Astrocyte (in vitro differentiated cells and primary cell): ENCODE measurements at regions not wholly inside any gene's neighbourhood (a gene's known extent, or its start where the extent isn't known, plus 50 kb on each side); places are given as distances from the start of the nearest gene placed in this dataset.

Experiments used
- DNase-seq: peaks from one replicate; pipeline ENCODE4 v3.0.0-alpha.2; 2010; ENCODE audit warnings: low read depth
- FAIRE-seq: peaks from 2 replicates; lab custom pipeline; 2011; peaks lifted over from hg19 to GRCh38; lab: Jason Lieb, UNC
- H2AFZ ChIP-seq: 2 replicates; pipeline ENCODE4 v1.6.0; 2012; ENCODE audit warnings: low read depth, low read length, inconsistent platforms
- H3K27ac ChIP-seq: 2 replicates; pipeline ENCODE4 v1.5.1; 2011; ENCODE audit warnings: low read depth, low read length, inconsistent platforms
- H3K27me3 ChIP-seq: 2 replicates; pipeline ENCODE4 v1.6.0; 2011; ENCODE audit warnings: low read length, inconsistent platforms; ENCODE audit not compliant: insufficient read depth
- H3K36me3 ChIP-seq: 2 replicates; pipeline ENCODE4 v1.5.1; 2011; ENCODE audit warnings: low read length, inconsistent platforms; ENCODE audit not compliant: insufficient read depth
- H3K4me1 ChIP-seq: 2 replicates; pipeline ENCODE4 v1.5.1; 2011; ENCODE audit warnings: low read length, inconsistent platforms; ENCODE audit not compliant: insufficient read depth
- H3K4me2 ChIP-seq: 2 replicates; pipeline ENCODE4 v1.6.0; 2012; ENCODE audit warnings: low read length, inconsistent platforms
- H3K4me3 ChIP-seq: 2 replicates; pipeline ENCODE4 v1.5.1; 2011; ENCODE audit warnings: low read depth, mild to moderate bottlenecking, low read length, inconsistent platforms; ENCODE audit not compliant: insufficient read depth
- H3K79me2 ChIP-seq: 2 replicates; pipeline ENCODE4 v1.6.0; 2012; ENCODE audit warnings: mild to moderate bottlenecking, low read length, inconsistent platforms; ENCODE audit not compliant: insufficient read depth
- H3K9ac ChIP-seq: 2 replicates; pipeline ENCODE4 v1.6.0; 2012; ENCODE audit warnings: mild to moderate bottlenecking, low read length, inconsistent platforms
- H3K9me3 ChIP-seq: 2 replicates; pipeline ENCODE4 v1.5.1; 2012; ENCODE audit warnings: low read depth, mild to moderate bottlenecking, low read length, inconsistent platforms; ENCODE audit not compliant: insufficient read depth
- H4K20me1 ChIP-seq: 2 replicates; pipeline ENCODE4 v1.6.0; 2012; ENCODE audit warnings: low read length, inconsistent platforms; ENCODE audit not compliant: insufficient read depth
- H3K27ac Mint-ChIP-seq: one replicate; pipeline ENCODE4 v1.8.0; 2021; ENCODE audit warnings: mild to moderate bottlenecking, mixed read lengths; ENCODE audit not compliant: unreplicated experiment
- H3K27me3 Mint-ChIP-seq: one replicate; pipeline ENCODE4 v1.8.0; 2021; ENCODE audit warnings: low read depth, mixed read lengths; ENCODE audit not compliant: unreplicated experiment
- H3K36me3 Mint-ChIP-seq: one replicate; pipeline ENCODE4 v1.8.0; 2021; ENCODE audit warnings: low read depth, mixed read lengths; ENCODE audit not compliant: unreplicated experiment
- H3K4me1 Mint-ChIP-seq: one replicate; pipeline ENCODE4 v1.8.0; 2021; ENCODE audit warnings: low read depth, mixed read lengths; ENCODE audit not compliant: unreplicated experiment
- H3K4me3 Mint-ChIP-seq: one replicate; pipeline ENCODE4 v1.8.0; 2021; ENCODE audit warnings: mild to moderate bottlenecking, moderate library complexity, mixed read lengths; ENCODE audit not compliant: unreplicated experiment
- H3K9me3 Mint-ChIP-seq: one replicate; pipeline ENCODE4 v1.8.0; 2021; ENCODE audit warnings: mild to moderate bottlenecking, mixed read lengths; ENCODE audit not compliant: unreplicated experiment
- EZH2 ChIP-seq: IDR thresholded peaks from 2 replicates; pipeline ENCODE4 v1.6.1; 2012; ENCODE audit warnings: mild to moderate bottlenecking, low read length, inconsistent platforms; ENCODE audit not compliant: insufficient read depth
- TF ChIP-seq, protein P1 (sequence below): IDR thresholded peaks from 2 replicates; pipeline ENCODE4 v1.5.1; 2011; ENCODE audit warnings: low read depth, mild to moderate bottlenecking, inconsistent platforms, low read length, moderate library complexity; ENCODE audit not compliant: insufficient read depth

GRCh38 chr6:16078064-16078463 is 50.8 kb upstream of the MYLIP start:
- Histone ChIP-seq H3K4me3 (no peak overlapping the region), H3K4me2 (no peak overlapping the region), H3K9me3 (no peaks in the 10 kb centered on the region), H3K36me3 (no peaks in the 10 kb centered on the region), H4K20me1 (no peaks in the 10 kb centered on the region), H2AFZ (no peak overlapping the region), H3K4me1 (no peaks in the 10 kb centered on the region), H3K27ac (no peak overlapping the region), H3K9ac (no peak overlapping the region), H3K79me2 (no peaks in the 10 kb centered on the region), H3K27me3 (peaks cover 13% of the 10 kb centered on the region)
- no peak for FAIRE-seq
- H3K36me3 Mint-ChIP-seq = no peaks in the 10 kb centered on the region
- H3K27ac Mint-ChIP-seq = no peak overlapping the region
- peaks cover 8% of the 10 kb centered on the region for H3K27me3 Mint-ChIP-seq
- H3K4me3 Mint-ChIP-seq = no peak overlapping the region
- TF ChIP-seq, protein P1, sequence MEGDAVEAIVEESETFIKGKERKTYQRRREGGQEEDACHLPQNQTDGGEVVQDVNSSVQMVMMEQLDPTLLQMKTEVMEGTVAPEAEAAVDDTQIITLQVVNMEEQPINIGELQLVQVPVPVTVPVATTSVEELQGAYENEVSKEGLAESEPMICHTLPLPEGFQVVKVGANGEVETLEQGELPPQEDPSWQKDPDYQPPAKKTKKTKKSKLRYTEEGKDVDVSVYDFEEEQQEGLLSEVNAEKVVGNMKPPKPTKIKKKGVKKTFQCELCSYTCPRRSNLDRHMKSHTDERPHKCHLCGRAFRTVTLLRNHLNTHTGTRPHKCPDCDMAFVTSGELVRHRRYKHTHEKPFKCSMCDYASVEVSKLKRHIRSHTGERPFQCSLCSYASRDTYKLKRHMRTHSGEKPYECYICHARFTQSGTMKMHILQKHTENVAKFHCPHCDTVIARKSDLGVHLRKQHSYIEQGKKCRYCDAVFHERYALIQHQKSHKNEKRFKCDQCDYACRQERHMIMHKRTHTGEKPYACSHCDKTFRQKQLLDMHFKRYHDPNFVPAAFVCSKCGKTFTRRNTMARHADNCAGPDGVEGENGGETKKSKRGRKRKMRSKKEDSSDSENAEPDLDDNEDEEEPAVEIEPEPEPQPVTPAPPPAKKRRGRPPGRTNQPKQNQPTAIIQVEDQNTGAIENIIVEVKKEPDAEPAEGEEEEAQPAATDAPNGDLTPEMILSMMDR = no peak
- TF ChIP-seq EZH2 = no peak
- no peaks in the 10 kb centered on the region for H3K9me3 Mint-ChIP-seq
- H3K4me1 Mint-ChIP-seq = no peaks in the 10 kb centered on the region
- no peak for DNase-seq

- Mint-ChIP-seq H3K27me3 (peaks cover 15% of the 10 kb centered on the region), H3K36me3 (no peaks in the 10 kb centered on the region), H3K4me3 (no peak overlapping the region), H3K4me1 (peaks cover under 1% of the 10 kb centered on the region), H3K27ac (no peak overlapping the region), H3K9me3 (no peaks in the 10 kb centered on the region)
- Histone ChIP-seq H3K4me1 (no peaks in the 10 kb centered on the region), H3K79me2 (no peaks in the 10 kb centered on the region), H3K27ac (no peak overlapping the region), H3K9ac (no peak overlapping the region), H4K20me1 (no peaks in the 10 kb centered on the region), H3K4me3 (no peak overlapping the region), H3K27me3 (no peaks in the 10 kb centered on the region), H2AFZ (no peak overlapping the region), H3K36me3 (no peaks in the 10 kb centered on the region), H3K9me3 (no peaks in the 10 kb centered on the region), H3K4me2 (no peak overlapping the region)
- TF ChIP-seq EZH2 = no peak
- FAIRE-seq (no peak), DNase-seq (no peak)
These were observed 59.2 kb upstream of the MYLIP start for GRCh38 chr6:16069671-16070070.

- TF ChIP-seq, protein P1 = no peak
- no peak for TF ChIP-seq EZH2
- Histone ChIP-seq H4K20me1 (no peaks in the 10 kb centered on the region), H3K4me1 (no peaks in the 10 kb centered on the region), H3K4me2 (no peak overlapping the region), H3K4me3 (no peak overlapping the region), H2AFZ (no peak overlapping the region), H3K79me2 (no peaks in the 10 kb centered on the region), H3K9ac (no peak overlapping the region), H3K36me3 (no peaks in the 10 kb centered on the region), H3K27me3 (no peaks in the 10 kb centered on the region), H3K27ac (no peak overlapping the region), H3K9me3 (no peaks in the 10 kb centered on the region)
- Mint-ChIP-seq H3K9me3 (no peaks in the 10 kb centered on the region), H3K27me3 (peaks cover 15% of the 10 kb centered on the region), H3K4me1 (peaks cover 5% of the 10 kb centered on the region), H3K27ac (no peak overlapping the region), H3K4me3 (no peak overlapping the region), H3K36me3 (no peaks in the 10 kb centered on the region)
- FAIRE-seq (no peak), DNase-seq (no peak)
These were observed 59.7 kb upstream of the MYLIP start for GRCh38 chr6:16069222-16069621.
